NOMO-1 treated with dmso at 0.1 percent for 144 hours (cell line): ENCODE measurements at regions not wholly inside any gene's neighbourhood (a gene's known extent, or its start where the extent isn't known, plus 50 kb on each side); places are given as distances from the start of the nearest gene placed in this dataset.

Experiments used
- DNase-seq: peaks from one replicate; lab custom pipeline; 2025; ENCODE audit not compliant: unreplicated experiment; lab: John Stamatoyannopoulos, UW

- no peak for DNase-seq
Observed at GRCh38 chr7:40972426-40972825, 730.5 kb downstream of the INHBA start.

GRCh38 chr7:40969641-40970040 is 733.2 kb downstream of the INHBA start:
- DNase-seq = no peak

- DNase-seq = no peak
Observed at GRCh38 chr7:40966693-40967092, 736.2 kb downstream of the INHBA start.

- DNase-seq = no peak
Observed at GRCh38 chr7:40965774-40966173, 737.1 kb downstream of the INHBA start.

GRCh38 chr7:40965016-40965415 is 737.9 kb downstream of the INHBA start:
- no peak for DNase-seq

GRCh38 chr7:40964610-40965009 is 738.3 kb downstream of the INHBA start:
- DNase-seq = no peak

- no peak for DNase-seq
Observed at GRCh38 chr7:40959955-40960354, 742.9 kb downstream of the INHBA start.

GRCh38 chr7:40948239-40948638 is 754.7 kb downstream of the INHBA start:
- no peak for DNase-seq

GRCh38 chr7:40947566-40947965 is 755.3 kb downstream of the INHBA start:
- DNase-seq = no peak

- no peak for DNase-seq
Observed at GRCh38 chr7:40946549-40946948, 756.3 kb downstream of the INHBA start.

GRCh38 chr7:40945788-40946187 is 757.1 kb downstream of the INHBA start:
- DNase-seq = no peak

- no peak for DNase-seq
Observed at GRCh38 chr7:40944981-40945585, 757.8 kb downstream of the INHBA start.

GRCh38 chr7:40937879-40938278 is 765.0 kb downstream of the INHBA start:
- DNase-seq = no peak

GRCh38 chr7:40935435-40935834 is 767.5 kb downstream of the INHBA start:
- DNase-seq = no peak

- no peak for DNase-seq
Observed at GRCh38 chr7:40923626-40924025, 779.3 kb downstream of the INHBA start.

- no peak for DNase-seq
Observed at GRCh38 chr7:40922316-40922670, 780.6 kb downstream of the INHBA start.

GRCh38 chr7:40921589-40922315 is 781.1 kb downstream of the INHBA start:
- DNase-seq = no peak

GRCh38 chr7:40918701-40919271 is 784.0 kb downstream of the SUGCT start:
- no peak for DNase-seq

- DNase-seq = no peak
Observed at GRCh38 chr7:40916813-40917212, 782.0 kb downstream of the SUGCT start.

- DNase-seq = no peak
Observed at GRCh38 chr7:40915071-40915470, 780.3 kb downstream of the SUGCT start.
